H54 (cell line): ENCODE measurements at regions not wholly inside any gene's neighbourhood (a gene's known extent, or its start where the extent isn't known, plus 50 kb on each side); places are given as distances from the start of the nearest gene placed in this dataset.

Experiments
- DNase-seq: peaks from one replicate; pipeline ENCODE4 v3.0.0; 2011; ENCODE audit warnings: low spot score, mixed read lengths; ENCODE audit not compliant: insufficient read length
- FAIRE-seq: peaks from 3 replicates; lab custom pipeline; 2011; peaks lifted over from hg19 to GRCh38; lab: Jason Lieb, UNC
- POLR2A ChIP-seq: IDR thresholded peaks from 2 replicates; pipeline ENCODE4 v1.6.1; 2011; ENCODE audit warnings: low read depth, mild to moderate bottlenecking, low read length

DNA sequence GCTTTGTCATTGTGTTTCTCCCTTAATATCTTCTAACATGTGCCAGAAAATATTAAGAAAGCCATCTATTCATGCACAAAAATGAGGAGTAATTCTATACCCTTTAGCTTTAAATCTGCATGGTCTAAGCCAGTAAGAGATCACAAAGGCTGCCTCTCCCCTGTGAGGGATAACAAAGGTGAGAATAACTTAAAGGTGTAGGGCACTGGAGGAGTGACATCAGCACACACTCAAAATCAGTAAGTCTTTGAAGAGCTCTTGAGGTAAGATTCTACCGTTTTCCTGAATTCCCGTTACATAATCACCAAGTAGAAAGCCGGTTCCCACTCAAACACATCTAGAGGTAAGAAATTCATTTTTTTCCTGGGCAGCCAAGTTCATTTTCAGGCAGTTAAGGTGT is 123.9 kb upstream of the SULT1C3 start:
- DNase-seq (no peak), FAIRE-seq (no peak)
- TF ChIP-seq POLR2A = no peak

DNA sequence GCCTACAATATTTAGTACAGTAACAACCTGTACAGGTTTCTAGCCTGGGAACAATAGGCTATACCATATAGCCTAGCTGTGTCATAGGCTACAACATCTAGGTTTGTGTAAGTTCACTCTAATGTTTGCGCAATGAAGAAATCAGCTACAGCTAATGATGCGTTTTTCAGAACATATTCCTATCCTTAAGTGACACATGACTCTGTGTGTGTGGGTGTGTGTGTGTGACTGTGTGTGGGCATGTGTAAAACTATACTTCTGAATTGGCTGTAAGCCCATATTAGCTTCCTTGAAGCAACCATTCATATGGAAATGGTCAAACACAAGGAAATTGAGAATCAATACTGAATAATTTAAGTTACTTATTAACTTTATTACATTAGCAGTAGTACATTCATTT is 120.8 kb upstream of the SULT1C3 start:
- no peak for FAIRE-seq
- TF ChIP-seq POLR2A = no peak
- DNase-seq = no peak

DNA sequence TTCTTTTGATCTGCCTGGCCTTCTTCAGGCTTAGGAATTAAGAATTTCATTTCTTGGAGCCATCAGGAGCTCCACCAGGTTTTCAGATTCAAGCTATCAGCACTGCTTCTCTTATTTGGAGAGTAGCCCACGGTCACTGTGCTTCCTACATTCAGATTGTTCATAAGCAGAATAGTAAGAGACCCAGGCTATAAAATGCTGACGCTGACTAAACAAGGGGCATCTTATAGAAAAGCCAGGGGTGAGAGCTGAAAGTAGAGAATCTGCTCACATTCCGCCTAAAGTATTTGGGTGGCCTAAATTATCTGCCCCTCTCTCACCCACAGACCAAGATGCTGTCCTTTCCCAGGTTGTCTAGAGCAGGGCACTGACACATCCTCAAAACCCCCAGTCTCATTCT is 120.3 kb upstream of the SULT1C3 start:
- DNase-seq (no peak), FAIRE-seq (no peak)
- no peak for TF ChIP-seq POLR2A

DNA sequence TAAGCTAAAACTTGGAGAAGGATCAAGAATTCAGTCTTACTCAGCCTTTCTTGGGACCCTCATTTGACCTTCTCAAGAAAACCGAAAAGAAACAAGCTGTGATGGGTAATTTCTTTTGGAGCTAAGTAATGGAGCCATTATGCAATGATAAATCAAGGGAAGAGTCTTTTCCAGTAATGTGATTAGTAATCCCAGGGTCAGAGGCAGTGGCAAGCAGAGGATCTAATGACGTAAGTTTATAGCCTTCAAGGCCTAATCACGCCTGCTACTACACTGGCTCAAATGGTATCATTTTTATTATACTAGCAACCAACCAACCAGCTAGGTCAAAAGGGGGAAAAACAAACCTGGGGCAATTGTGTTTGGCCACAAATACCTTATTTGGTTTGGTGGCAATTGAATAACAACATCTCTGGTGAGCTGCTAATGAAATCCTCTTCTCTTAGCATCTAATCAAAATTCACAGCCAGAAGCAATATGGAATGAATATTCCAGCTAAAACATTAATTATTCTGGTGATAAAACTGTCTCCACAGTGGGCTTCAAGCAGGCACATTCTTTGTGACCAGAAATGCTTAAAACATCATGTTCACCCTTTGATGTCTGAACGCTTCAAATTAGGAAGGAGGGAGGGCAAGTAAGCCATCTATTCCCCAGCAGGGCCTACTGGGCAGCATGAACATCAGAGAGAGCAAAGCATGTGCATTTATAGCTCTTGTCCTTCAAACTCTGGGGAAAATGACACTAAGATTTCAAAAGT is 114.9 kb upstream of the SULT1C3 start:
- TF ChIP-seq POLR2A = no peak
- FAIRE-seq = no peak
- DNase-seq = no peak

DNA sequence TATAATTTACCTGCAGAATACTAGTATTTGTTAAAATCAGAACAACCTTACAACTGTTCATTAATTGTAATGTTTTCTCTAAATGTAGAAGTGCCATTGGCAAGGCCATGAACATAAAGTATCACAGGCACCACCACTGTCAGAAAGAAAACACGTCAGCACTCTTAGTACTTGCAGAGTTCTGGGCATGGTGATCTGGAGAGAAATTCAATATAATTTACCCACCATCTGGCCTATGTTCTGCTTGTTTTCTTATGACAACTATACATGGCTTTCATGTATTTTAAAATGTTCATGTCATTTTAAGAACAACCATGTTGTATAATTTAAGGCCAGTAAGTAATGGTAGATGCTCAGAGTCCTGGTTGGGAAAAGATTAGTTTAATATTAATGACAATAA is 114.2 kb upstream of the SULT1C3 start:
- no peak for TF ChIP-seq POLR2A
- no peak for FAIRE-seq
- no peak for DNase-seq

DNA sequence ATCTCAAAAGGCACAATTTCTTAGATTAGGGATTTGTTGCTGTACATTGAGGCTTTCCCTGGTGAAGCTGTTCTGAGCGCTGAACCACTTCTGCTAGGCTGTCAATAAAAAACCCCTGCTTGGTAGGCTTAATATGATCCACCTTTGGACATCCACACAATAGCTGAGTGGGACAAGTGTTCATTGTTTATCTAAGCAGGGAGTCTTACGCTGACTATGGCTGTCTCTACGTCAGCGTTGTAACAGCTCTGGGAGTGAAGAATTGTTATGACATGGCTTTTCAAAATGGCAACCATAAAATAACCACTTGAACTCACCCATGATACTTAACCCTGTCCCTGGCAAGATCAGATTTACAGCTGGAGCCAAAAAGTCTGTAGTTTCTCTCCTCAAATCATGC is 111.5 kb upstream of the SULT1C3 start:
- FAIRE-seq = no peak
- DNase-seq = no peak
- TF ChIP-seq POLR2A = no peak

DNA sequence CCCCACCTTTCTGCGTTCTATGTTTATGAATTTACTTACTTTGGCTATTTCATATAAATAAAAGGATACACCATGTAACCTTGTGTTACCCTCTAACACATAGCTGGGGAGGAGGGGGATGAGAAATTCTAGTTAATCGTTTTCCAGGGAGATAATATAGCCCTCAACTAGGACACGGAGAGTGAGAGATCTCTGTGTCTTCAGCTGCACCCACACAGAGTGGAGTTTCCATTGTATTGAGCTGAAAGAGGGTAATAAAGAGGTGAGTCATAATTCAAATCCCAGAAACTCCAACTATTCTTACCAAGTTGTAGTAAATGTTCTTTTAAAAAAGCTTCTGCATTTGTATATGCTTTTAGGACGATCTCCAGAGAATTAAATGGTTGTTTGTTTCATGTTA is 110.1 kb upstream of the SULT1C3 start:
- DNase-seq (no peak), FAIRE-seq (no peak)
- TF ChIP-seq POLR2A = no peak

DNA sequence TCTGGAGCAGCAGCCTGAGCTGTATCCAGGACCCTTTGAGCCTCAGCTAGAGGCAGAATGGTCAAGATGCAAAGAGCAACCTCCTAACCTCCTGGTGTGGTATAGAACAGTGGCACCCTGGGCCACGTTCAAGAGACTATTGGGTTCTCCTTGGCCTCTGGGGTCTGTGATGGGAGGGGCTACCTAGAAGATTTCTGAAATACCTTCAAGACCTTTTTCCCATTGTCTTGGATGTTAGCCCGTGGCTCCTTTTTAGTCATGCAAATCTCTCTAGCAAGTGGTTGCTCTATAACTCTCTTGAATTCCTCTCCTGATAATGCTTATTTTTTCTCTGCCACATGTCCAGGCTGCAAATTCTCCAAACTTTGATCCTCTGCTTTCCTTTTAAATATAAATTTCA is 106.3 kb upstream of the SULT1C3 start:
- TF ChIP-seq POLR2A = no peak
- DNase-seq (no peak), FAIRE-seq (no peak)

DNA sequence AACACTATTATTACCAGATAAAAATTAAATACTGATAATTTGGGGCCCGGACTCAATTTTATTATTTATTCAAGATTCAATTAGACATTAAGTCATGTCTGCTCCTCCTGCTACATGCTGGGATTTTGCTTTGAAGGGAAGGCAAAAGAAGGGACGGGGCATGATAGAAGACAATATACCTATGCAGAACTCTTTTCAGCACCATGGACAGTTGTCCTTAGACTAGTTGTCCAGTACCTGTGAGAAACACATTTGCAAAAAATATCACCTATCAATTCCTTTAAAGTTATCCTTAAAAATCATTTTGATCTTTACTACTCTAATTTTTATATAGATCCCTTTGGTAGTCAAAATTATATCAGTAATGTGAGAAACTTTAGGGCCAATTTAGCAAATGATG is 100.2 kb upstream of the SULT1C3 start:
- DNase-seq (no peak), FAIRE-seq (no peak)
- TF ChIP-seq POLR2A = no peak

DNA sequence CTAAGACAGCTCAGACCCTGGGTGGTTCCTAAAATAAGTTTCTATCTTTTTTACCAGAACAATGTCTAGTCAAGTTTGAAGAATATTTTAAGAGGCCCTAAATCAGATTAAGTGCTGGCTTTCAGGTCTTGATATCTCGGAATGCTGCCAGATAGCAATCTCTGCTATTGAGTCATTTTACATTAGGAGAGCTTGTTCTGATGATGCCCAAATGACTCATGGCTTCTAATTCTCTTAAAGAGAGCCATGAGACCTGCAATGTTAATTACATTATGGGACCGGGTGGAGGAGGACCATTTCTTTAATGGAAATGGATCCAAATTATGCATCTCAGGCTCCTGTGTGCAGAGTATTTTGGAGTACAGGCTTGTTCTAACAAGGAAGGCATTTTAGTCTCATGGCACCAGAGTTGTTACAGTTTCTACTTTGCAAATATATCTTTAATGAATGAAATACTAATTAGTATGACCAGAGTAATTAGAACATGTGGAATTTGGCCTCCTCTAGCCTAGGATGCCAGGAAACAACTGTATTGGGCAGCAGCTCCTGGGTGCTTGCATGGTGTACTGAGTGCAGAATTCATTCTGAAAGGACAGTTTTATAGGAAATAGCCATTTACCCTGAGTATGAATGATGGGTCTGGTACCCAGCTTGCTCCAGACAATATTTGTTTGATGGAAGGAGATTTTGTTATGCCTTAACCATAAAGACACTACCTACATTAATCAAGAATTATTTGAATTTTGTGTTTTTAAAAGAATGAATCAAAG is 94.0 kb upstream of the SULT1C3 start:
- FAIRE-seq (no peak), DNase-seq (no peak)
- TF ChIP-seq POLR2A = no peak

DNA sequence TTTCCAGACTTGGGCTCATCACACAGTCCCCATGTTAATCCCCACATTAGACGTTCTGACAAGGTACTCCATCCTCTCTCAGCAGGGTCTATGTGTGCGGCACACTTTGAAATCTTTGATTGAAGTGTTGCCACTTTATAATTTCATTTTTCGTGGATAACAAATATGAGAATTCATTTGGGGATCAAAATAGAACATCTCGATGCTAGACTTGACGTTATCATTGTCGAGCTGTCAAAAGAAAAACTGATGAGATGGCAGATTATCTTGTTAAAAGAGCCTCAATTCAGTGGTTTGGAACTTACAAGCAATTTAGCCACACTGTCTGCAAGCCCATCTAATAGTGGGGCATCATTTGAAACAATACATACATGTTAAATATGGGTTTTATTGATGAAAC is 91.2 kb upstream of the SULT1C3 start:
- DNase-seq (no peak), FAIRE-seq (no peak)
- TF ChIP-seq POLR2A = no peak

DNA sequence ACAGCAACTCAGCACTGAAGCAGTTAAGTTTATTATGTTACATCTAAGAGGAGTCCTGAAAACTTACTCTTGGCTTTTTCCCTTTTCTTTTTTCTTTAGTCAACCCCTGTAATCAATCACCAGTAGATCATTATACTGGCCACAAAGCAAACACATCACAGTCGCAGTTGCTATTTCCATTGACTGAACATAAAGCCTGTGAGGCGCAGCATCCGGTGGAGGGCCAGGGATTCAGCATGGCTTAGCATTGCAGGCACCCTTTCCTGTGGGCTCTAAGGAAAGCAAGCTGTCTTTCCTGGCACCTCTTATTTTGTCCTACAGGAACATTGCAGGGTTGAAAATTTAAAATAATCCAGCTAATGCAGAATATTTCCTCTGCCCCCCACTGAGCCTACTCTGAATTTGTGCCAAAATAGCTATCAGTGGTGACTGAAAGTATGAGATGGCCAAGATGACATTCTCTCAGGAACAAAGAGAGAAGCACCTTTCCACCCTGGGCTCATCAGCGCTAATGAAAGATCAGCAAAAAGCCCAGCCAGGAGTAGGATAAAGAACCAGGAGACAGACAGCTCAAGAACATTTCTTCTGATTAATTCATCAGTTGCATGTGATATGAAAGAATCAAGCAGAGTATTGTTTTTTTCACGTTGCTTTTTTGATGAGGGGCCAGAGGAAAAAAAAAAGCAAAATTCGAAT is 85.3 kb upstream of the SULT1C3 start:
- no peak for TF ChIP-seq POLR2A
- FAIRE-seq (no peak), DNase-seq (no peak)

DNA sequence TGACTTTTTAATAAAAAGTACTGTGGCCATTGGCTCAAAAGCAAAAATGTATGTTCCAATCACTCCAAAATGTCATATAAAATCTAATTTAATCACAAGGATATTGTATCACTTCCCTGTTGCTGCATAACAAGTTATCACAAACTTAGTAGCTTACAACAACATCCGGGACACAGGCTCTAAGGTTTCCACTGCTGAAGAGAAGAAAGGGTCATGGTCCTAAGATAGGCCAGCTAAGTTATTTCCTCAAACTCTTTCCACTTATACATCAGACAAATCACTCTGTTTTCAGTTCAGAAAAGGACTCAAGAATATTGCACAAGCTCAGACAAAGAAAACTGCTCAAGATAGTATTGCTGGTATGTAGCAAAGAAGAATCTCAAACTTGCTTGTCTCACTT is 78.5 kb upstream of the SULT1C3 start:
- DNase-seq = no peak
- TF ChIP-seq POLR2A = no peak
- no peak for FAIRE-seq

DNA sequence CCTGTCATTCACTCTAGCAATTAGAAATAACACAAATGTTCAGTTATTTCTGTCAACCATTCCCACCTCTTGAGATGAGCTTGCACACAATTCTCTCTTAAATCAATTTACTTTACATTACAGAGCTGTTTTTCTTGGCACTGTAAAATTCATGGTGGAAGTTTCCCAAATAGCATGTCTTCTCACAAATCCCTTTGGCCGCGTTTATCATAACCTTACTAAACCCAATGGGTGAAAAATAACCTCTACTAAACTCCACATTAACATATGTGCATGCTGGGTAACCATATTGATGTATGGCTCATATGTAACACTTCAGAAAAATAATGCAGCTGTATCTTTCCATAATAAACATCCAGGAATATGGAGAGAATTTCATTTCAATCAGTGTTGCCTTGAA is 75.5 kb upstream of the SULT1C3 start:
- FAIRE-seq (no peak), DNase-seq (no peak)
- no peak for TF ChIP-seq POLR2A

DNA sequence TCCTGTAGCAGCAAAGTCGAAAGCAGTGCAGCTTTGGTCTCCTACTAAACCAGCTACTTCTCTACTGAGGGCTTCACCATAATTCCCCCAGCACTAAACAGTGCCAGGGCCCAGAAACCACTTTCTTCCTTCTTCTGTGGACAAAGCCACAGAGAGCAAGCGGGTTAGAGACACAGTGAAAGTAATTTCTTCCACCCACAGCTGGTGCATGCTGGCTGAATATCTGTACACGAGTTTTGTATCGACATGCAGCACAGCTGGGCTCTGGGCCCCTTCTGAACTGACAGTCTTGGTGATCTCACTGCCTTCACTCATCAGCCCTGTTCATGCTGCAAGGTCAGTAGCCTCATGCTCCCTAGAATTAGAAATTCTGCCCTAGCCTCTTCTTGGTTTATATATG is 74.0 kb upstream of the SULT1C3 start:
- no peak for TF ChIP-seq POLR2A
- DNase-seq (no peak), FAIRE-seq (no peak)
